Fibroblast of skin of abdomen (primary cell): ENCODE measurements at regions not wholly inside any gene's neighbourhood (a gene's known extent, or its start where the extent isn't known, plus 50 kb on each side); places are given as distances from the start of the nearest gene placed in this dataset.

Experiments
- DNase-seq: peaks from one replicate; pipeline ENCODE4 v3.0.0-alpha.2; 2013

GRCh38 chr3:127374086-127375010 lies 86.5 kb upstream of the PRR20G start:
- no peak for DNase-seq

- DNase-seq, result no peak
Measured at GRCh38 chr3:127373441-127374085, 85.7 kb upstream of the PRR20G start.

- DNase-seq, result no peak
Measured at GRCh38 chr3:127371846-127372245, 84.0 kb upstream of the PRR20G start.

GRCh38 chr3:127371334-127371733 lies 83.5 kb upstream of the PRR20G start:
- no peak for DNase-seq

GRCh38 chr3:127370906-127371305 lies 83.1 kb upstream of the PRR20G start:
- no peak for DNase-seq

- DNase-seq, result no peak
Measured at GRCh38 chr3:127369356-127369935, 81.6 kb upstream of the PRR20G start.

GRCh38 chr3:127368186-127369032 lies 80.6 kb upstream of the PRR20G start:
- DNase-seq, result no peak

GRCh38 chr3:127367593-127367992 lies 79.7 kb upstream of the PRR20G start:
- DNase-seq, result no peak

- no peak for DNase-seq
Measured at GRCh38 chr3:127366383-127366782, 78.5 kb upstream of the PRR20G start.

- no peak for DNase-seq
Measured at GRCh38 chr3:127365163-127365798, 77.4 kb upstream of the PRR20G start.

GRCh38 chr3:127363891-127364290 lies 76.0 kb upstream of the PRR20G start:
- no peak for DNase-seq

- no peak for DNase-seq
Measured at GRCh38 chr3:127363171-127363570, 75.3 kb upstream of the PRR20G start.

GRCh38 chr3:127360647-127361046 lies 72.8 kb upstream of the PRR20G start:
- DNase-seq, result no peak

GRCh38 chr3:127358641-127359040 lies 70.8 kb upstream of the PRR20G start:
- DNase-seq, result no peak

- DNase-seq, result no peak
Measured at GRCh38 chr3:127356381-127356780, 68.5 kb upstream of the PRR20G start.

GRCh38 chr3:127354761-127355160 lies 66.9 kb upstream of the PRR20G start:
- DNase-seq, result no peak

- no peak for DNase-seq
Measured at GRCh38 chr3:127352612-127353011, 64.8 kb upstream of the PRR20G start.

- no peak for DNase-seq
Measured at GRCh38 chr3:127351775-127352350, 64.0 kb upstream of the PRR20G start.

- DNase-seq, result no peak
Measured at GRCh38 chr3:127351321-127351720, 63.5 kb upstream of the PRR20G start.

GRCh38 chr3:127350172-127351050 lies 62.6 kb upstream of the PRR20G start:
- DNase-seq, result no peak
